Endothelial cell of umbilical vein (primary cell): ENCODE measurements at regions not wholly inside any gene's neighbourhood (a gene's known extent, or its start where the extent isn't known, plus 50 kb on each side); places are given as distances from the start of the nearest gene placed in this dataset.

Experiments
- BruUV-seq: library from RNA; stranded (reverse); fragments of 400-500 nt; replicated peaks from 2 replicates; lab custom pipeline; 2021; lab: Mats Ljungman, UMichigan
- CTCF ChIA-PET: fragments of 300-600, 350-600 bp; sonication (Branson Sonifier 250); formaldehyde crosslinking; loops from one replicate; lab custom pipeline; 2021; ENCODE audit warnings: antibody characterized with exemption, inconsistent platforms; lab: Charles Lee
- POLR2A ChIA-PET: fragments of 300-600, 350-600 bp; sonication (Branson Sonifier 250); formaldehyde crosslinking; loops from one replicate; lab custom pipeline; 2021; ENCODE audit warnings: antibody characterized with exemption, inconsistent platforms; lab: Charles Lee
- DNase-seq: peaks from one replicate; pipeline ENCODE4 v3.0.0-alpha.2; 2011; ENCODE audit warnings: low read depth, low spot score
- FAIRE-seq: peaks from 2 replicates; lab custom pipeline; 2011; peaks lifted over from hg19 to GRCh38; lab: Jason Lieb, UNC
- H2AFZ ChIP-seq: 2 replicates; pipeline ENCODE4 v1.6.0; 2012; ENCODE audit warnings: low read depth, low read length, control low read depth, inconsistent platforms
- H3K27ac ChIP-seq: 2 replicates; pipeline ENCODE4 v1.5.1; 2011; ENCODE audit warnings: low read depth, mild to moderate bottlenecking, control low read depth, low read length, moderate library complexity; ENCODE audit not compliant: insufficient read depth
- H3K27me3 ChIP-seq, 2 experiments: 2 replicates each; pipeline versions ENCODE4 v1.6.0 to v1.6.1; 2011; ENCODE audit warnings: low read length in 2 of 2, mixed read lengths in 1 of 2; ENCODE audit not compliant: control insufficient read depth in 2 of 2, insufficient read depth in 2 of 2
- H3K36me3 ChIP-seq, 2 experiments: 2 replicates in 1 of 2; 3 replicates in 1 of 2; pipeline ENCODE4 v1.5.1; 2011; ENCODE audit warnings: low read length in 2 of 2, mild to moderate bottlenecking in 1 of 2, moderate library complexity in 1 of 2; ENCODE audit not compliant: control insufficient read depth in 2 of 2, insufficient read depth in 2 of 2; ENCODE audit errors: extremely low read depth in 1 of 2
- H3K4me1 ChIP-seq: 3 replicates; pipeline ENCODE4 v1.5.1; 2011; ENCODE audit warnings: mild to moderate bottlenecking, low read length; ENCODE audit not compliant: control insufficient read depth, insufficient read depth; ENCODE audit errors: extremely low read depth
- H3K4me2 ChIP-seq: 2 replicates; pipeline ENCODE4 v1.6.1; 2011; ENCODE audit warnings: low read length, control low read depth, mixed read lengths; ENCODE audit not compliant: insufficient read depth
- H3K4me3 ChIP-seq, 3 experiments: fragments of 200-600 bp in 1 of 3; sonication (generic), shearing (Covaris generic) in 1 of 3; replicated peaks in 1 of 3; 2 replicates each; pipeline ENCODE4 v1.5.1; 2011 to 2016; ENCODE audit warnings: control low read depth in 3 of 3, low read length in 3 of 3, mild to moderate bottlenecking in 2 of 3, inconsistent platforms in 1 of 3, low read depth in 1 of 3, moderate library complexity in 1 of 3; ENCODE audit not compliant: insufficient read depth in 1 of 3
- H3K79me2 ChIP-seq: 2 replicates; pipeline ENCODE4 v1.6.0; 2012; ENCODE audit warnings: low read length, inconsistent platforms; ENCODE audit not compliant: control insufficient read depth, insufficient read depth
- H3K9ac ChIP-seq: replicated peaks from 2 replicates; pipeline ENCODE3; 2011; ENCODE audit warnings: low read length, control low read depth; ENCODE audit not compliant: insufficient read depth; ENCODE audit errors: extremely low read depth
- H3K9me1 ChIP-seq: replicated peaks from 3 replicates; pipeline ENCODE4 v1.6.0; 2011; ENCODE audit warnings: mild to moderate bottlenecking, low read length; ENCODE audit not compliant: control insufficient read depth, insufficient read depth; ENCODE audit errors: extremely low read depth
- H3K9me3 ChIP-seq: replicated peaks from 2 replicates; pipeline ENCODE4 v1.5.1; 2012; ENCODE audit warnings: low read length, inconsistent platforms; ENCODE audit not compliant: control insufficient read depth, insufficient read depth
- H4K20me1 ChIP-seq: replicated peaks from 2 replicates; pipeline ENCODE3; 2011; ENCODE audit warnings: mild to moderate bottlenecking, low read length; ENCODE audit not compliant: control insufficient read depth, insufficient read depth; ENCODE audit errors: extremely low read depth
- CTCF ChIP-seq, 2 donors: IDR thresholded peaks; 1 replicate in 1 of 2; 2 replicates in 1 of 2; pipeline ENCODE4 v1.5.1; 2011; ENCODE audit warnings: low read length in 2 of 2, mild to moderate bottlenecking in 2 of 2, moderate library complexity in 2 of 2, control low read depth in 1 of 2, inconsistent platforms in 1 of 2, low read depth in 1 of 2; ENCODE audit not compliant: insufficient read depth in 1 of 2; ENCODE audit errors: extremely low read depth in 1 of 2
- EZH2 ChIP-seq: IDR thresholded peaks from 2 replicates; pipeline ENCODE4 v1.6.1; 2012; ENCODE audit warnings: borderline replicate concordance, low read depth, mild to moderate bottlenecking, moderate library complexity, low read length, inconsistent platforms; ENCODE audit not compliant: severe bottlenecking
- FOS ChIP-seq: IDR thresholded peaks from 2 replicates; pipeline ENCODE4 v1.6.1; 2011; ENCODE audit warnings: mild to moderate bottlenecking, low read length, moderate library complexity, borderline replicate concordance; ENCODE audit not compliant: insufficient read depth
- GATA2 ChIP-seq: IDR thresholded peaks from 2 replicates; pipeline ENCODE4 v1.7.0; 2011; ENCODE audit warnings: low read depth, mild to moderate bottlenecking, moderate library complexity, mixed read lengths, low read length; ENCODE audit not compliant: insufficient read length, insufficient read depth
- JUN ChIP-seq: IDR thresholded peaks from 2 replicates; pipeline ENCODE4 v1.6.1; 2011; ENCODE audit warnings: borderline replicate concordance, low read depth; ENCODE audit not compliant: insufficient read length, insufficient read depth
- MAX ChIP-seq: IDR thresholded peaks from 2 replicates; pipeline ENCODE4 v1.6.1; 2011; ENCODE audit not compliant: insufficient read depth, insufficient read length
- MYC ChIP-seq: IDR thresholded peaks from one replicate; pipeline ENCODE4 v1.6.1; 2011; ENCODE audit warnings: mild to moderate bottlenecking, low read depth, low read length
- POLR2A ChIP-seq: IDR thresholded peaks from 2 replicates; pipeline ENCODE4 v1.6.1; 2012; ENCODE audit warnings: low read depth, mild to moderate bottlenecking, control low read depth, low read length
- POLR2AphosphoS5 ChIP-seq: IDR thresholded peaks from 2 replicates; pipeline ENCODE4 v1.6.1; 2012; ENCODE audit warnings: low read depth, mild to moderate bottlenecking, control low read depth, low read length, moderate library complexity; ENCODE audit not compliant: insufficient read depth
- dilution Hi-C: fragments of 300-500 bp; cut with MboI; formaldehyde crosslinking; loops from one replicate; pipeline ENCODE4 v1.15.0; 2019; ENCODE audit warnings: low sequenced_read_pairs; ENCODE audit not compliant: extremely low pct_ligation_motif_present
- intact Hi-C: fragments of 100-400 bp; cut with micrococcal nuclease; formaldehyde crosslinking; loops from one replicate; pipeline ENCODE4 v1.10.0; 2022

- dilution Hi-C loops (no loop called here), intact Hi-C loops (no loop called here)
- CTCF ChIA-PET: no interaction called here
- Histone ChIP-seq H3K4me3 (no peak overlapping the region), H3K9ac (no peak overlapping the region), H3K9me3 (no peaks in the 10 kb centered on the region), H3K27me3 (no peaks in the 10 kb centered on the region), H3K9me1 (no peaks in the 10 kb centered on the region), H3K36me3 (no peaks in the 10 kb centered on the region), H3K27ac (no peak overlapping the region), H3K4me2 (no peak overlapping the region), H3K4me1 (no peaks in the 10 kb centered on the region), H3K79me2 (no peaks in the 10 kb centered on the region), H2AFZ (no peak overlapping the region), H4K20me1 (no peaks in the 10 kb centered on the region)
- no TSS peak for BruUV-seq
- TF ChIP-seq JUN (no peak), FOS (no peak), GATA2 (no peak), MAX (no peak), EZH2 (no peak), POLR2A (no peak)
- FAIRE-seq (no peak), DNase-seq (no peak)
- POLR2A ChIA-PET: no interaction called here
Observed at GRCh38 chr6:164359036-164359435, 944.5 kb downstream of the QKI start.

- intact Hi-C loops: no loop called here
- Histone ChIP-seq H3K4me1 (no peaks in the 10 kb centered on the region), H3K9ac (no peak overlapping the region), H3K27ac (no peak overlapping the region), H3K9me1 (no peaks in the 10 kb centered on the region), H3K4me3 (no peak overlapping the region), H3K36me3 (no peaks in the 10 kb centered on the region), H2AFZ (no peak overlapping the region), H3K9me3 (no peaks in the 10 kb centered on the region), H3K4me2 (no peak overlapping the region), H3K27me3 (no peaks in the 10 kb centered on the region), H4K20me1 (no peaks in the 10 kb centered on the region), H3K79me2 (no peaks in the 10 kb centered on the region)
- POLR2A ChIA-PET: no interaction called here
- FAIRE-seq (no peak), DNase-seq (no peak)
- dilution Hi-C loops: no loop called here
- no peak for TF ChIP-seq POLR2A
- TF ChIP-seq JUN: no peak
- no peak for TF ChIP-seq GATA2
- no peak for TF ChIP-seq MAX
- TF ChIP-seq FOS: no peak
- TF ChIP-seq POLR2AphosphoS5: no peak
- no peak for TF ChIP-seq CTCF (IDR thresholded peaks at IDR 0.05; ENCODE audit: extremely low read depth in 1 of 2, insufficient read depth in 1 of 2, low read depth in 1 of 2, low read length in 2 of 2)
- no peak for TF ChIP-seq EZH2
- no peak for TF ChIP-seq MYC
- no TSS peak for BruUV-seq
- CTCF ChIA-PET: no interaction called here
Observed at GRCh38 chr6:164356814-164357213, 942.3 kb downstream of the QKI start.
